ENCODE measurements at regions not wholly inside any gene's neighbourhood (a gene's known extent, or its start where the extent isn't known, plus 50 kb on each side); places are given as distances from the start of the nearest gene placed in this dataset.

- Histone ChIP-seq H3K9me3 (ENCODE audit: insufficient read depth, low read length) (no peaks in the 10 kb centered on the region), H3K79me2 (ENCODE audit: insufficient read depth, low read length) (no peaks in the 10 kb centered on the region), H3K4me3 (ENCODE audit: insufficient read depth, low read length, poor library complexity, severe bottlenecking) (no peak overlapping the region), H3K4me2 (ENCODE audit: low read depth, low read length, poor library complexity, severe bottlenecking) (no peak overlapping the region), H3F3A (ENCODE audit: insufficient read depth) (no peaks in the 10 kb centered on the region), H3K36me3 (ENCODE audit: low read length) (no peaks in the 10 kb centered on the region), H2AFZ (ENCODE audit: low read depth, low read length, severe bottlenecking) (no peak overlapping the region), H3K27me3 (ENCODE audit: low read length) (no peaks in the 10 kb centered on the region), H3K9ac (ENCODE audit: low read length) (no peak overlapping the region), H3K27ac (ENCODE audit: low read depth, low read length) (no peak overlapping the region), H3K9me2 (replicated peaks; ENCODE audit: insufficient read depth, low read length) (no peaks in the 10 kb centered on the region), H4K20me1 (ENCODE audit: low read depth, low read length) (no peaks in the 10 kb centered on the region)
- TF ChIP-seq, protein P1, sequence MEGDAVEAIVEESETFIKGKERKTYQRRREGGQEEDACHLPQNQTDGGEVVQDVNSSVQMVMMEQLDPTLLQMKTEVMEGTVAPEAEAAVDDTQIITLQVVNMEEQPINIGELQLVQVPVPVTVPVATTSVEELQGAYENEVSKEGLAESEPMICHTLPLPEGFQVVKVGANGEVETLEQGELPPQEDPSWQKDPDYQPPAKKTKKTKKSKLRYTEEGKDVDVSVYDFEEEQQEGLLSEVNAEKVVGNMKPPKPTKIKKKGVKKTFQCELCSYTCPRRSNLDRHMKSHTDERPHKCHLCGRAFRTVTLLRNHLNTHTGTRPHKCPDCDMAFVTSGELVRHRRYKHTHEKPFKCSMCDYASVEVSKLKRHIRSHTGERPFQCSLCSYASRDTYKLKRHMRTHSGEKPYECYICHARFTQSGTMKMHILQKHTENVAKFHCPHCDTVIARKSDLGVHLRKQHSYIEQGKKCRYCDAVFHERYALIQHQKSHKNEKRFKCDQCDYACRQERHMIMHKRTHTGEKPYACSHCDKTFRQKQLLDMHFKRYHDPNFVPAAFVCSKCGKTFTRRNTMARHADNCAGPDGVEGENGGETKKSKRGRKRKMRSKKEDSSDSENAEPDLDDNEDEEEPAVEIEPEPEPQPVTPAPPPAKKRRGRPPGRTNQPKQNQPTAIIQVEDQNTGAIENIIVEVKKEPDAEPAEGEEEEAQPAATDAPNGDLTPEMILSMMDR (IDR thresholded peaks at IDR 0.05; ENCODE audit: insufficient read depth, low read length, poor library complexity, severe bottlenecking) = no peak
- TF ChIP-seq EZH2phosphoT487 (conservative IDR thresholded peaks at IDR 0.05; ENCODE audit: low read length) = no peak
Observed at GRCh38 chr14:37650356-37651037, 55.1 kb downstream of the TTC6 start.

- no peak overlapping the region for H3K9ac ChIP-seq (ENCODE audit: low read length)
- TF ChIP-seq, protein P1 (IDR thresholded peaks at IDR 0.05; ENCODE audit: insufficient read depth, low read length, poor library complexity, severe bottlenecking) = no peak
- TF ChIP-seq EZH2phosphoT487 (conservative IDR thresholded peaks at IDR 0.05; ENCODE audit: low read length) = no peak
- no peak overlapping the region for H3K4me2 ChIP-seq (ENCODE audit: low read depth, low read length, poor library complexity, severe bottlenecking)
- no peaks in the 10 kb centered on the region for H3K9me2 ChIP-seq (replicated peaks; ENCODE audit: insufficient read depth, low read length)
- H3K27me3 ChIP-seq (ENCODE audit: low read length) = no peaks in the 10 kb centered on the region
- no peaks in the 10 kb centered on the region for H3K79me2 ChIP-seq (ENCODE audit: insufficient read depth, low read length)
- H3K9me3 ChIP-seq (ENCODE audit: insufficient read depth, low read length) = no peaks in the 10 kb centered on the region
- H4K20me1 ChIP-seq (ENCODE audit: low read depth, low read length) = no peaks in the 10 kb centered on the region
- no peaks in the 10 kb centered on the region for H3K36me3 ChIP-seq (ENCODE audit: low read length)
- H3K27ac ChIP-seq (ENCODE audit: low read depth, low read length) = no peak overlapping the region
- no peak overlapping the region for H2AFZ ChIP-seq (ENCODE audit: low read depth, low read length, severe bottlenecking)
- H3F3A ChIP-seq (ENCODE audit: insufficient read depth) = no peaks in the 10 kb centered on the region
- no peak overlapping the region for H3K4me3 ChIP-seq (ENCODE audit: insufficient read depth, low read length, poor library complexity, severe bottlenecking)
Observed at GRCh38 chr14:37652042-37652441, 56.6 kb downstream of the TTC6 start.

DNA sequence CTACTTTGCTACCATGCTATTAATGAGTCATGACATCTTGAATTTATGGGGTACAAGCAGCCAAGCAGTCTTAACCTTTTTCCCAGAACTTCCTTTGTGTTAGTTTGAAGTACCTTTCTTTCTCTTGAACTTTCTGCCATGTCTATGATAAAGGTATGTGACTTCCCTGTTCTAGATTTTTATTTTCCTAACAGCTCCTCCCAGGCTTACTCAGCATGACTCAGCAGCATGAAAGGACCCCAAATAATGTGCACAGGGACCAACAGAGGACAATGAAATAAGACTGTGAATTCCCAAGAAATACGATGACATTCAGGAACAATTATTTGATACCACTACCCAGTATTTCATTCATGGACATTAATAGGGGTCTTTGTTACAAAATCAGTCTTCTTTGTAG, 60.0 kb downstream of the TTC6 start:
- Histone ChIP-seq H3K4me2 (ENCODE audit: low read depth, low read length, poor library complexity, severe bottlenecking) (no peak overlapping the region), H3K36me3 (ENCODE audit: low read length) (no peaks in the 10 kb centered on the region), H3K9me2 (replicated peaks; ENCODE audit: insufficient read depth, low read length) (no peaks in the 10 kb centered on the region), H2AFZ (ENCODE audit: low read depth, low read length, severe bottlenecking) (no peak overlapping the region), H3K9ac (ENCODE audit: low read length) (no peak overlapping the region), H3K27ac (ENCODE audit: low read depth, low read length) (no peak overlapping the region), H3F3A (ENCODE audit: insufficient read depth) (no peaks in the 10 kb centered on the region), H3K9me3 (ENCODE audit: insufficient read depth, low read length) (no peaks in the 10 kb centered on the region), H3K27me3 (ENCODE audit: low read length) (no peaks in the 10 kb centered on the region), H4K20me1 (ENCODE audit: low read depth, low read length) (no peaks in the 10 kb centered on the region), H3K4me3 (ENCODE audit: insufficient read depth, low read length, poor library complexity, severe bottlenecking) (no peak overlapping the region), H3K79me2 (ENCODE audit: insufficient read depth, low read length) (no peaks in the 10 kb centered on the region)
- TF ChIP-seq EZH2phosphoT487 (conservative IDR thresholded peaks at IDR 0.05; ENCODE audit: low read length) = no peak
- TF ChIP-seq, protein P1 (IDR thresholded peaks at IDR 0.05; ENCODE audit: insufficient read depth, low read length, poor library complexity, severe bottlenecking) = no peak
